ENCODE measurements at regions not wholly inside any gene's neighbourhood (a gene's known extent, or its start where the extent isn't known, plus 50 kb on each side); places are given as distances from the start of the nearest gene placed in this dataset.

DNA sequence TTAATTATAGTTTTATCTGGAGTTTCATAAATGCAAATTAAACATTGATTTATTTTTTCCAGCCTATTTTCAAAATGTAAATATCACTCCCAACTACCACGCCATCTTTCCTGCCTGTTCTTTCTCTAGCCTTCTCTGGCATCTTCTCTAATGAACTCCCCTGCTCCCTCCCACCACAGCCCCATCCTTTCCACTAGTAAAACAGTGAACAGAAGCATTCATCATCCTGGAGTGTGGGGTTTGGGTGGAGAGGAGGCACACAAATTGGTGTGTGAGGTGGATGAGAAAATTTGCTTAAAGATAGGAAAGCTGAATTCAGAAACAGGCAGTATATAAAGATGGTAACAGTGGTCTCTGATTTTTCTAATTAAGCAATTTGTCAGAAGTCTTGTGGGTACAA, 479.4 kb downstream of the ARL4A start:
- DNase-seq = no peak
- H3K27ac ChIP-seq = no peak overlapping the region
- no peaks in the 10 kb centered on the region for H3K27me3 ChIP-seq
- no peak overlapping the region for H3K4me3 ChIP-seq
- no peaks in the 10 kb centered on the region for H3K4me1 ChIP-seq
- no peaks in the 10 kb centered on the region for H3K9me3 ChIP-seq
- H3K36me3 ChIP-seq = no peaks in the 10 kb centered on the region
- no peak for ATAC-seq
- TF ChIP-seq, protein P1, sequence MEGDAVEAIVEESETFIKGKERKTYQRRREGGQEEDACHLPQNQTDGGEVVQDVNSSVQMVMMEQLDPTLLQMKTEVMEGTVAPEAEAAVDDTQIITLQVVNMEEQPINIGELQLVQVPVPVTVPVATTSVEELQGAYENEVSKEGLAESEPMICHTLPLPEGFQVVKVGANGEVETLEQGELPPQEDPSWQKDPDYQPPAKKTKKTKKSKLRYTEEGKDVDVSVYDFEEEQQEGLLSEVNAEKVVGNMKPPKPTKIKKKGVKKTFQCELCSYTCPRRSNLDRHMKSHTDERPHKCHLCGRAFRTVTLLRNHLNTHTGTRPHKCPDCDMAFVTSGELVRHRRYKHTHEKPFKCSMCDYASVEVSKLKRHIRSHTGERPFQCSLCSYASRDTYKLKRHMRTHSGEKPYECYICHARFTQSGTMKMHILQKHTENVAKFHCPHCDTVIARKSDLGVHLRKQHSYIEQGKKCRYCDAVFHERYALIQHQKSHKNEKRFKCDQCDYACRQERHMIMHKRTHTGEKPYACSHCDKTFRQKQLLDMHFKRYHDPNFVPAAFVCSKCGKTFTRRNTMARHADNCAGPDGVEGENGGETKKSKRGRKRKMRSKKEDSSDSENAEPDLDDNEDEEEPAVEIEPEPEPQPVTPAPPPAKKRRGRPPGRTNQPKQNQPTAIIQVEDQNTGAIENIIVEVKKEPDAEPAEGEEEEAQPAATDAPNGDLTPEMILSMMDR (IDR thresholded peaks at IDR 0.05) = no peak
- intact Hi-C loops (cut with DNase I) = no loop called here

DNA sequence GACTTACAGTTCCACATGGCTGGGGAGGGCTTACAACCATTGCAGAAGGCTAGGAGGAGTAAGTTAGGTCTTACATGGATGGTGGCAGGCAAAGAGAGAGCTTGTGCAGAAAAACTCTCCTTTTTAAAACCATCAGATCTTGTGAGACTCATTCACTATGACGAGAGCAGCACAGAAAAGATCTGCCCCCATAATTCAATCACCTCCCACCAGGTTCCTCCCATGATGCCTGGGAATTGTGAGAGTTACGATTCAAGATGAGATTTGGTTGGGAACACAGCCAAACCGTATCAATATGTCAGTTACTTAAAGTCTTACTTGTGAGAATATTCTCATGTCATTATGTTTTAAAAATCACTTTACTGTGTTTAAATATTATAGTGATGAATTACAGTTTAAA, 481.9 kb downstream of the ARL4A start:
- Histone ChIP-seq H3K4me3 (no peak overlapping the region), H3K4me1 (no peaks in the 10 kb centered on the region), H3K9me3 (no peaks in the 10 kb centered on the region), H3K27ac (no peak overlapping the region), H3K36me3 (no peaks in the 10 kb centered on the region), H3K27me3 (no peaks in the 10 kb centered on the region)
- ATAC-seq (no peak), DNase-seq (no peak)
- TF ChIP-seq, protein P1 (IDR thresholded peaks at IDR 0.05) = no peak
- intact Hi-C loops (cut with DNase I) = no loop called here

DNA sequence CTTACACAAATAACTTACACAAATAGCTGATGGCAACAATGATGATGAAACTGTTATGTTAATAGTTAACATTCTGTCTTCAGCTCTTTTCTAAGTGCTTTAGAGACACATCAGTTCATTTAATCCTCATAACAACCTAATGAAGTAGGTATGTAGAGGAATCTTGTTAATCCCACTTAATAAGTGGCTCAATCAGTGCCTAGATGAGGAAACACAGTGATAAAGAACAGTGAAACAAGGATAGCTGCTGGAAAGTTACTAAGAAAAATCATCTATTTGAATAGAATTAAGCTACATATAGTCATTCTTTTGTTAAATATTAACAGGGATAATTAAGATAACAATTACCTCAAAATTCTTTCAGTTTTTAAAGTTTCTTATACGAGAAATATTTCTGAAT, 487.6 kb downstream of the ARL4A start:
- DNase-seq (no peak), ATAC-seq (no peak)
- Histone ChIP-seq H3K27me3 (no peaks in the 10 kb centered on the region), H3K9me3 (no peaks in the 10 kb centered on the region), H3K4me1 (no peaks in the 10 kb centered on the region), H3K4me3 (no peak overlapping the region), H3K36me3 (no peaks in the 10 kb centered on the region), H3K27ac (no peak overlapping the region)
- TF ChIP-seq, protein P1 (IDR thresholded peaks at IDR 0.05) = no peak
- intact Hi-C loops (cut with DNase I) = no loop called here

DNA sequence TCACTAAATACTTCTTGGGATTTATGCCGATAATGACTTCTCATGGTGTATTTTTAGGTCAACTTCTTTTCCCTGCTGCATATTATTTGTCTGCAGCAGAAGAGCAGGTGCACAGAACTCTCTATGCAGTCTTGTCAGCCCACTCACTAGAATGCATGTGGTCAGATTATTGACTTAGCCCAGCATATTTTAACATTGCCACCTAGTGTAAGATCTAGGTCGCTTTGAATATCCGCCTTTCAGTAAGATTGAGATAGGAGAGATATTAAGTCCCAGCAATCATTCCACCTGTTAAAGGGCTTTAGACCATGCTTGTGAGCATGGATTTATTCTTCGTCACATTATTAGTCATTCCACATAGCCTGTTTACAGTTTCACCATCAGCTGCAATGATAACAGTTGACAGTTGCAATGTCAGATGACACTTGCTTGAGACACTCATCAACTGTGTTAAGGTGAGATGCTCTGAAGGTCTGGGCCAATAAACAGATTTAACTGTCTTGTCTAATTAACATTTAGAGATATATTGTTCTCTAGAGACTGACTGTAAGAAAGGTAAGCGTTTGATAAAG, 491.7 kb downstream of the ARL4A start:
- no peaks in the 10 kb centered on the region for H3K4me1 ChIP-seq
- no peak overlapping the region for H3K27ac ChIP-seq
- H3K9me3 ChIP-seq = no peaks in the 10 kb centered on the region
- no peak for DNase-seq
- no peaks in the 10 kb centered on the region for H3K27me3 ChIP-seq
- no peaks in the 10 kb centered on the region for H3K36me3 ChIP-seq
- TF ChIP-seq, protein P1 (IDR thresholded peaks at IDR 0.05) = peak; percentile 33
- H3K4me3 ChIP-seq = no peak overlapping the region
- intact Hi-C loops (cut with DNase I) = no loop called here
- peak; percentile 69 for ATAC-seq

DNA sequence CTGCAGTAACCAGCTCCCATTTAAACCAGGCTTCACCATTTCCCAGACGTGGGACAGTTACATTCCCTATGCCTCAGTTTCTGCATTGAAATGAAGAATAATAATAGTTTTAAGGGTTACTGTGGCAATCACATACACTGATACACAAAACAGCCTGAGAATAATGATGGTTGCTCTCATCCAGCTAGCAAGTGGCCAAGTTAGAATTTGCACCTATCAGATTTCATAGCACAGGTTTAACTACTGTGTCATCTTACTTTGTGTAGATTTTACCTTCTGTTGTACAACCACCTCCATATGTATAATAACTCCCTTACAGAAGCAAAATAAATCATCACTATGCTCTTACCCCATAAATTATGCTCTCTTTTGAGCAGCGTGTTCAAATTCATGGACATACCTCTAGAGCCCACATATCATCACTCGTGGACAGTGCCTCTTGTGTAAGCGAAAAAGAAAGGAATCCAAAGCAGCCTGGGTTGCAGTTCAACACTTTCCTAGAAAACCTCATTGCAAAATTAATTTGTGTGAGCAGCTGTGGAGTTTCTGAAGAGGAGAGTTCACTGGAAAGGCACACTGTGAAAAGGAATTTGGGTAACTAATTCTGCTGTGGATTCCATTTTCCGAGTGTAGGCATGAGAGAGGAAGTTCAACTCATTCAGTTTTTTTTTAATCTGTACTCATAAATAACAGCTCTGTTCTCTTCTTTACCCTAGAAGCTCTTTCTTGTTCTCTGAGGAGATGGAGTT, 492.5 kb downstream of the ARL4A start:
- H3K27me3 ChIP-seq = no peaks in the 10 kb centered on the region
- H3K27ac ChIP-seq = no peak overlapping the region
- intact Hi-C loops (cut with DNase I) = no loop called here
- no peak for ATAC-seq
- H3K9me3 ChIP-seq = no peaks in the 10 kb centered on the region
- no peaks in the 10 kb centered on the region for H3K36me3 ChIP-seq
- H3K4me1 ChIP-seq = no peaks in the 10 kb centered on the region
- H3K4me3 ChIP-seq = no peak overlapping the region
- TF ChIP-seq, protein P1 (IDR thresholded peaks at IDR 0.05) = no peak
- DNase-seq = no peak

Data from upper lobe of right lung (tissue), 1 donor.